GM21367 (cell line): ENCODE measurements at regions not wholly inside any gene's neighbourhood (a gene's known extent, or its start where the extent isn't known, plus 50 kb on each side); places are given as distances from the start of the nearest gene placed in this dataset.

Experiments
- ATAC-seq: cut with Tn5 transposase; IDR thresholded peaks from one replicate; pipeline ENCODE4 v1.9.1; 2021; ENCODE audit not compliant: unreplicated experiment

DNA sequence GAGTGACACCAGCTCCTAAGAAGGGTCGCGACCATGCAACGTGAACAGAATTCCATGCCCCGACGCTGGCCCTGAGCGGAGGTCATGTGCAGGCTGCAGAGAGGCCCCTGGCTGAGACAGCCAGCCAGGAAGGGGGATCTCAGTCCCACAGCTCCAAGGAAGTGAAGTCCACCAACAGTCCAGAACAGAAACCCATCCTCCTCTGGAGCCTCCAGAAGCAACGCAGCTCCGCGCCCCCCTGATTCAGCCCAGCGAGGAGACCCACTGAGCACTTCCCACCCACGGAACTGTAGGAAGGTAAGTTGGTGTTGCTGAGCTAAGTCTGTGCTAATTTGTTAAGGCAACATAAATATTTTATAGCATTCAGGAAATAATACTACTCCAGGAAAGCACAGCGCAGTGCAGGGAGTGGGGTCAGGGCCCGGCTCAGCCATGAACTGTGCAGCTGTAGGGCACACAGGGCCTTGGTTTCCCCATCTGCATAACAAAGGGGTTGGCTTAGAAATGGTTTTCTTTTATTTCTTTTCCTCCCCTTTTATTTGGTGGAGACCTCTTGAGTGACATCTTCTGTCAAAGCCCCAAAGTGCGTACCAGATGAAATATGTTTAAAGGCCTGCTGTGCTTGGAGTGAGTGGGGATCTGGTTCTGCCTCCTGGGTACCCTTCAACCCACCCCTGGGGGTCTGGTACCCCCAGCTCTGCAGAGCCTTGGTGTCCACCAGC lies 241.1 kb upstream of the PMEPA1 start:
- no peak for ATAC-seq

DNA sequence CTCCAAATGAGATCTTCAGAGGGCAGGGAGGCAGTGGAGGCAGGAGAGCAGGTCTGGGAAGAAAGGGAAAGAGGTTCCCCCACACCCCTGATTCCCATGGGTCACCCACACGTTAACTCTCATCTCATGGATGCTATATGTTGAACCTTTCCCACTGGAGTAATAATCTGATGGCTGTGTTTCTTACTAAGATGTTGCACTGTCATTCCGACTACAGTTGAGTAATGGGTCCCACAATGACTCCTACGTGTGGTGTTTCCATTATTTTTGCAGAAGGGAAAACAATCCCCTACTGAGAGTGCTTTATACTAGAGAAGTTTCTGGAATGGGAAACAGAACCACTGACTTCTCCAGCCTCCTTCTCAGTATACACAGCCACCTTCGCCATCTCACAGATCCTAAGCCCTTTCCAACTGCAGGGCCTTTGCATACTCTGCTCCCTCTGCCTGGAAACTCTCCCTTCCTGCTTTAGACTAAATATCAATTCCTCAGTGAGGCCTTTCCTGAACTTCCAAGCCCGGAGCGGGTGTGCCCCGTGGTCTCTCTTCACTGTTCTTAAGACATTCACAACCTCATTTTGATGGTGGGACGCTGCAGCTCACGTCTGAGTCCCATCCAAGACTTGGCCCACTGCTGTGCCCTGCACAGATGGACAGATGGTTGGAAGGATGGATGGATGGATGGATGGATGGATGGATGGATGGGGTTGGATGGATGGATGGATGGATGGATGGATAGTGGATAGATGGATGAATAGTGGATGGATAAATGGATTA lies 238.6 kb upstream of the PMEPA1 start:
- no peak for ATAC-seq

DNA sequence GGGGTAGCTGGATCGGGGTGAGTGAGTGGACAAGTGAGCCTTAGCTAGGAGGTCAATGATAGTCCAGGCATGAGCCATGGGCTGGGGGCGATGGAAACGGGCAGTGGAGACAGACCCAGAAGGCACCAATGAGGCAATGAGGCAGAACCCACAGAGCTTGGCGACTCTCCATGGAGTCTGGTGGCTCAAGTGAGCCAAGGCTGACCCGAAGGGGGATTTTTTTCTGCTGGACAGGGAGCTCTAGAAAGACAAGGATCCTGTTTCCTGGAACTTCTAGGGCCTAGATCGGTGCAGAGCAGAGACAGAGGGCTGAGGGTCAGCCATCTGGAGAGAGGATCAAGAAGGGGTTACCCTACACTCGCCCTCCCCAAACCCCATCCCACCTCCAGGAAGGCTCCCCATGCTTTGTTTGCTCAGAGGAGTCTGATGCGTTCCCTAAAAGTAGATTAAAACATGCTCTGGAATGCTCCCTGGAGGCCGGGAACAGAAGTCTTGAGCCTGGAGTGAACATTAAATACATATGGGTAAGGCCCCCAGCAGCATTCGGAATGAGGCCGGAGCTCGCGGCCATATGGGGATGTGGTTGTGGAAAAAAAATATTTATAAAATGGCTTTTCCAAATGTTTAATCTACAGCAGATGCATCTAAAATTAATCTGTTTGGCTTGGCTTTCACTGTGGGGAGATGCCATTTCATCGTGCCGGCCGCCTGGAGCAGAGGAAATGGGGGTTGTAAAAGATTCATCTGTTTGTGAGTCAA lies 237.8 kb upstream of the PMEPA1 start:
- ATAC-seq, result no peak

DNA sequence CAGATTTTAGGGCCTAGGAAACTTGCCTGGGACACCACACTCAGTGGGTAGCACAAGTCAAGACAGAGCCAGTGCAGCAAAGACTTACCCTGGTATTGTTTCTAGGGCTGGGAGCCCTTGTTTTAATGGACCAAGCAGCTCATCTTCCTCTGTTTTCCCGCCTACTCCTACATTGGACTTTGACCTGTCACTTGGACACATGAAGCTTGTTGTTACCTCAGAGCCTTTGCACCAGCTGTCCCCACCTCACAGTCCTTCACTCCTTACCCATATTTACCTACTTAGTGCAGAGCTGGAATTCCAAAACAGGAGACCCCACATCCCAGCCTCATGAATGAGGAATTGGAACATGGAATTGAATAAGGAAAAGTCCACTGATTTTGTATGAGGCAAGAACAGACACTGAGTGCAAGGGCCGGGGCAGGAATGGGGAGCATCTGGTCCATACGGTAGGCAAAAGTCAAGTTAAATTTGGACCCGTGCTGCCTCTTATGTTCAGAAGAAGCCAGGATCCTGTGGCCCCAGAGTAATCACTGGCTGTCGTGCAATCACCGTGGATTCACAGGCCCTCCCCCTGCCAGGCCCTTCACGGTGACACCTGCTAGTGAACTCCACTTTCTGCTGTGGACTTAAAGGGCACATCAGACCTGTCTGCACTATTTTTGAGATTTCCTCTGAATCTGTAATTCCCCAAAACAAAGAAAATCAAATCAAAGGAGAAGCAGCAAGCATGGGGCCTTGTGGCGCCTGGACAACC lies 236.9 kb upstream of the PMEPA1 start:
- ATAC-seq, result no peak

DNA sequence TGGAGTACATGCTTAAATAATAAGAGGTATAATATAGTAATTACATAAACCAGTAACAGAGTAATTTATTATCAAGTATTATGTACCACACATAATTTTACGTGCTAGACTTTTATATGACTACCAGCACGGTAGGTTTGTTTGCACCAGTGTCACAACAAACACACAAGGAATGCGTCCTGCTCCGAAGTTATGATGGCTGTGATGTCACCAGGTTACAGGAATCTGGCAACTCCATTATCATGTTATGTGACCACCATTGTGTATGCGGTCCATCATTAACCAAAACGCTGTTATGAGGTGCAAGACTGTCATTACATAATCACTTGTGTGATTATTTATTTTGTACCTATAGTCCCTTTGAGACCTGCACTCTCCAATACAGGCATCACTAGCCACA lies 235.2 kb upstream of the PMEPA1 start:
- no peak for ATAC-seq

DNA sequence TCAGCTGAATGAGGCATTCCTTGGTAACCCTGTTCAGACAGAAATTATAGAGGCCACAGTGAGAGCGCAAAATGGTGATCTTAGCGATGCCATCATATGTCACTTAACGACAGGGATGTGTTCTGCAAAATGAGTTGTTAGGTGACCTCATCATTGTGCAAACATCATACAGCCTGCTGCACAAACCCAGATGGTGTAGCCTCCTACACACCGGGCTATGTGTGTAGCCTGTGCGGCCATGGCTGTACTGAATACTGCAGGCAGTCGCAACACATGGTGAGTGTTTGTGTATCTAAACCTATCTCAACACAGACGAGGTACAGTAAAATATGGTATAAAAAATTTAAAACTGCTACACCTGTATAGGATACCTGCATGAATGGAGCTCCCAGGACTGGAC lies 234.1 kb upstream of the PMEPA1 start:
- no peak for ATAC-seq

DNA sequence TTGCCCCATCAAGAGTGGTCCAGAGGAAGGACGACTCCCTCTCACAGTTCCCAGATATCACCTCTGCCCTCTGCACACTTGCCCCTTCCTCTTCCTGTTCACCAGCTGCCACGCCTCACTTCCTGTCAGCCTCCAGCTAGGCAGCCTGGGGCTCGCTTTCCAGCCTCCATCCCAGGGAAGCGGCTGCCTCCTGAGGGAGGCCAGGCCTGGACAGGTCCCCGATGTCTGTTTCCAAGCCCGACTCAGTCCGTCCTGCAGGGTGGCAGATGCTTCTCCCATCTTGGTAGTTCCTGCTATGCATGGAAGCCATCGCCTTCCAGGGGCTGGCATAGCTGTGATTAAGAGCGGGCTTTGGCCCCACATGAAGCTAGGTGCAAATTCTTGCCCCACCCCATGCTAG lies 233.5 kb upstream of the PMEPA1 start:
- ATAC-seq, result no peak

DNA sequence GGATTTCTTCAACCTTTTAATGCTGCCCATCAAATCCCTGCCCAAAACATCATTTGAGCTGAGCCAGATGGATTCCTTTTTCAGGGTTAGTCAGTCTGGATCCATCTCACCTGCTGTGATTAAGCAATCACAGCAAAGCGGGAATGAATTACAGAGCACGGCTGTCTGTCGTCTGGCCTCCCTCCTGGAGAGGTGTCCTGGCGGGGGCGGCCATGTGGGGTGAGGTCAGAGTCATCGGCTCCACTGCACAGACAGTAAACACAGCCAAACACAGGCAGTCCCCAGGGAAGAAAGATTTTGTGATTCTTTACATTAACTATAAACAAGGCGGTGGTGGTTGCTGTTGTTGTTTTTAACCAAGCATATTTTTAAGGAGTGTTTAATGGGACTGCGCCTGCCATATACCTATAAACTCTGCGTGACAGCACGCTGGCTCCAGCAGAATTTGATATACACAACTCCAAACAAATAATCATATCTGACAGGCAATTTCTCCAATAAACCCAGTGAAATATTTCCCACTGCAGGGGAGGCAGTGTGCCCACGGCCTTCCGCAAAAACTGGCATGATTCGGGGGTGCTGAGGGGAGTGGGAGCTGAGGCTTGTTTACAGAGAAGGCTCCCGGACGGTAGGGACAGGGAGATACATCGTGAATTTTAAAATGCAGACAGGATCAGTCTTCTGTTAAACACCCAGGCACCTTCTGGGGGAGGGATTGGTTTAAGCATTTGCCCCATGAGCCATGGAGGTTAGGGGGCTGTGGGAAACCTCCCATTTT lies 232.0 kb upstream of the PMEPA1 start:
- no peak for ATAC-seq

DNA sequence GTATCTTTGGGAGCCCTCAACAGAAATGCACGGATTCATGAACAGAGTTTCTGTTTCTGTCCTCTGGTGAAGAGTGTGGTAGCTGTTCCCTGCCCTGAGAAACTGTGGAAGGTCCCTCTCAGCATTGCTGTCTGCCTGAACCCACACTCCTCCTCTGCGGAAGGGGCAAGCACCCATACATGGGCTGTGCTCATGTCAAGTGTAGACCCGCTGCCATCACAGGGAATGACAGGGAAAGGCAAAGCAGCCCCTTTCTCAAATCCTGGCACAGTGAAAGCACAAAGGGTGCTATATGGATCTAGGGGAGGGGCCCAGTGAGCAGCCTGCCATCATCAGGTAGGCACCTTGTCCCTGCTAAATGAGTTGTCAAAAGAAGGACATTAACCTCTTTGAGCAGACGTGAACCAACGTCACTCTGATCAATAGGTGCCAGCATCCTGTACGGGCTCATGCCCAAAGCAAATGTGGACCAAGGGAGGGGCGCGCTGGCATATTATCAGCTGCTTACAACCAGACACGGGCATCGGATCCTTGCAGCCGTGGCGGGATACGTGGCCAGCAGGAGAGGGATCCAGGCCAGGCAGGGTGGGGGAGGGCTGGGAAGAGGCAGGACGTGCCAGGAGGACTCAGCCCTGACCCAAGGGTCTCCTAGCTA lies 231.2 kb upstream of the PMEPA1 start:
- ATAC-seq, result no peak

DNA sequence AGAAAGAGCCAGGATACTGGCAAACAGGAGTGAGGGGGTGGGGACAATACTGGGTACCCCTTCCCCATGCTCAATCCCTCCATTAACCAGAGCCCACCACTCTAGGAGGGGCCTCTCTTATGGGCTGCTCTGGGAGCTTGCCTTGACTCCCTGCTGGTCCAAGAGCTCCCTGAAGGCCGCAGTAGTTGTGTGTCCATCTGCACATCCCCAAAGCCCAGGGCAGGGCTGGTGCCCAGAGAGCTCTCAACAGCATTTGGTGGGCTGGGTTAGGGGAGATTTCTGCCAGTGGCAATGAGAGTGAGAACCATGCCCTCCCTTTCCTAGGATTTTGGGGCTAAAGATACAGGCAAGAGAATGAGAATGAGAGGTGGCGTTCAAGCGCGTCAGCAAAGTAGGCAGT lies 230.6 kb upstream of the PMEPA1 start:
- ATAC-seq, result no peak

DNA sequence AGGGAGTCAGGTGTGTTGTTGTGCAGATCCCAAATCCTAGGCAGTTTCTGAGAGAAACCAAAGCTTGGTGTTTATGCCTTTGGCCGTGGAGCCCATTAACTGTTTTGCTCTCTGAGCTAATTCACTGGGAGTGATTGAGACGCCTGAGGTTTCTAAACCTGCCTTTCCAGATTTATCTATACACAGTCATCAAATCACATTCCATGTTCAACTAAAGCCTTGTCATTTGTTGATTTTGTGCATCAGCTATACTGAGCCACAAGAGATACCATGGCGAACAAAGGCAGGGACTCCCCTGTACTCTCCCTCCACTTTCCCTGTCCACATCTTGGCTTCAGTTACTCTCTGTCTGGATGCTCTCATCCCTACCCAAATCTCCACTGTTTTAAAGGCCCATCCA lies 229.7 kb upstream of the PMEPA1 start:
- no peak for ATAC-seq

DNA sequence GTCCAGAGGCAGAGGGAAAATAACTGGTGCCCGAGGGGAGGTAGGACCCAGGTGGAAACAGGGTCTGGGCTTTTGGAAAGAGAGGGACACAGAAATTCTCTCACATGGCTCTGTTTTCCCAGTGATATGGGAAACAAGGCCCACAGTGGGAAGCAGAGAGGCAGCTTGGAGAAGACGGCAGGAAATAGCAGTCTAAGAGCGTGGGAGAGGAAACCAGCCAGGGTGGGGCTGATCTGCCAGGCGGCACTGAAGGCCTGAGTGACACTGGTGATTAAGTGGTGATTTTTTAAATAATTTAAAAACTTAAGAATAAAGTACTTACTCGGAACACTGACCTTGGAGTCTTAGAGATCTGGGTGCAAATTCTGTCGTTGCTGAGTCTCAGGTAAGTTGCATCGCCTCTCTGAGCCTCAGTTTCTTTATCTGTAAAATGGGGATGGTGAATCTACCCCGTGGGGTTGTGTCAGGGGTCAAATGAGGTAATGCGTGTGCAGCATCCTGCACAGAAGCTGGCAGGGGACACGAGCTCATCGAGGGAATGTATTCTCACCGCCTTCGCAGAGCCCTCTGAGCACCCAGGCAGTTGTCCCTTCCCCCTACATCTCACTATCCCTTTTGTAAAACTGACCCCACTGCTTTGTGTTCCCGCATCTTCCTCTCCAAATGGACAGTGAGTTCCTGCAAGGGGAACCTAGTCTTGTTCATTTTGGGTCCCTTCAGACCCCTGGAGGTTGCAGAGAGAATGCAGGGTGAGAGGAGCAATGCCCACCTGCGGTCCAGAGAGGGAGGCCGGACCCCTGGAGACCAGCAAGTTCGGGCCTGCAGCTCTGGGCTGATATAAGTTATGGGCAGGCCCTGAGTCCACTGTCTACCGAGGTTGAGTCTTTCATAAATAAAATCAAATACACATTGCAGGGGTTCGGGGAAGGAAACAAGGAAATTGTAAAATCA lies 228.6 kb upstream of the PMEPA1 start:
- no peak for ATAC-seq

DNA sequence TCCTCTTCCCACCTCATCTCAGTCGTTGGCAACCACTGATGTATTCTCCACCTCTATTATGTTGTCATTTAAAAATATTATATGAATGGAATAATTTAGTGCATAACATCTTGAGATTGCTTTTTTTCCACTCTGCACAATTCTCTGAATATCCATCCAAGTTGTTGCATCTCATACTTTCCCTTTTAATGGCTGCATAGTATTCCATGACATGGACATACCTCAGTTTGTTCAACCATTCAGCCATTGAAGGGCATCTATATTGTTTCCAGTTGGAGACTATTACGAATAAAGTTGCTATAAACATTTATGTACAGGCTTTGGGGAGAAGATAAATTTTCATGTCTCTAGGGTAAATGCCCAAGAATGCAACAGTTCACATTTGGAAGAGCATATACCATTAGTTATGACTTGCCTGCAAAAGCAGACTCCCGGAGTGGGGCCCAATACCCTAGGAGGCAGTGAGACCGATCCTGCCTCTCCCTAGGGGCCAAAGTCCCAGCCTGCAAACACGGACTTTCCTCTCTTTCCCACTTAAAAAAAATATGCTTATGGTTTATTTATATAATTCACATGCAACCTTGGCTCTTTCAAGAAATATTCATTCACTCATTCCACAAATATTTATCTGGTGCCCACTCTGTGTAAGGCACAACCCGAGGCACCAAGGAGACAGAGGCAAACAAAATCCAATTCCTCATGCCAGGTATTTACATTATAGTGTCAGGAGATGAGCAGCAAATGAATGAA lies 227.0 kb upstream of the PMEPA1 start:
- no peak for ATAC-seq

DNA sequence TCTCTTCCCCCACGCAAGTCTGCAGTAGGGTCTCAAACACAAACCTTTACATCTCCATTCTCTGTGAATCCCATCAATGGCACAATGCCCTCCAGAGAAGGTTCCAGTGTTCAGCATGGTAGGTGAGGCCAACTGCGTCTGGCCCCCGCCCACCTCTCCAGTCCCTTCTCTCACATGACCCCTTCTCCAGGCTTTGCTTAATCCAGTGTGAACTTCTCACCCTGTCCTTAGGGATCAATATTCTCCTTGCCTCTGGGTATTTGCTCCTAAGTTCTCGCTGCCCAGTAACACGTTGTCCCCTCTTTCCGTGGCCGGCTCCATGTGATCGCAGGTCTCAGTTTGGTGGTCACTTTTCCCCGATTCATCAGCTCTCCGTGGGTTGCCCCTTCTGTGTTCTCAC lies 225.1 kb upstream of the PMEPA1 start:
- no peak for ATAC-seq

DNA sequence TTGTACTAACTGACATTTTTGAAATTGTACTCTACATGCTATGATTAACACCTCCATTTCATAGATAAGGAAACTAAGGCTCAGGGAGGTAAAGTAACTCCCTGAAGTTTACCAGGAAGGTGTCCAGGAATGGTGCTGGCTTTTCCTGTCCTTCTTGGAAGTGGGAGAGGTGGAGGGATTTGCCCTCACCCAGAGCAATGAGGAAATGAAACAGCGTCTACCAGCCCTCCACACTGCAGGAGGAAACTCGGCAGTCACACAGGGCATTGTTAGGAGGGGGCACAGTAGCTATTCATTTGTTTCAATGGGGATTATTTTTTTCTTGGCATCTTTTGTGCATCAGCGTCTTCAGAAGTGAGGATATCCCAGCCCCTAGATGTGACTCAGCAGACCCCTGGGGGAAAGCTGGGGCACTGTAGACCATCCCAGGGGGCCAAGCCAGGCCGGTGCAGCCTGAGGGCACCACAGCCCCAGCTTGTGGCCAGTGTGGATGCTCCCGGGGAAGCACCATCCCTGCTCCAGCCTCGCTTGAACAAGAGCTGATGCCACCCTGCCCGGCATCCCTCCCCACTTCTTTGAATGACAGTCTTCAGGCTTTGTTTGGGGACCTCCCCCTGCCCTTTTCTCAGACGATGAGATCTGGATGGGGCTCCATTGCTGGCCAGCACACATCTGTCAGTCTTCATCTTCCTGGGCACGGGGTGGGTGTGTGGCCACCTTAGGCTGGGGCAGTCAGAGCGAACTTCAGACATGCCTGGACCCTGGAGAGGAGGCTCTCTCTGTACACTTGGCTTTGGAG lies 224.4 kb upstream of the PMEPA1 start:
- no peak for ATAC-seq

DNA sequence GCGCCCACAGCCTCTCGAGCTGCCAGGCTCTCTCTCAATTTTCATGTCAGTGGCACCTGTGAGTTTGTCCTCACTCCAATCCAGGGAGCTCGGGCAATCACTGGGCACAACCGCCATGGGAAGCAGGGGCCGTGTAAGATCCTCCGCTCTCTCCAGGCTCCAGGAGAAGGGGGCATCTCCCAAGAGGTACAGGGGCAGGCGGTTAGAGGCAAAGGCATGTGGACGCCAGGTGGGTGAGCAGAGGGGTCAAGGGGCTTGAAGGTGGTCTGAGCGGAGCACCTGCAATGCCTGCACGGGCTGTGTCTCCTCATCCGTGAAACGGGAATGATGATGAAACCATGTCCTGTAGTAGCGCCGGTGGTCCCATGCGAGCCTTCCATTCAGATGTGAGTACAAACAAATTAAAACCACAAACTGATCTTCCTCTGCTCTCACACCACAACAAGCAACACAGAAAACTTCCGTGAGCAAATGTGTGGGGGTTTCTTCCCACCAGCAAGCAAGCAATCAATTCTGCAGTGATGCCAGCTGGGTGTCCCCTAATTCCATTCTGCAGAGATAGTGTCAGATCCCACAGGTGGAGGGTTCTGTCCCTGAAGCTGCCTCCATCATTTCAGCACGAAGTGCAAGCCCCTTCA lies 222.5 kb upstream of the PMEPA1 start:
- ATAC-seq, result no peak

DNA sequence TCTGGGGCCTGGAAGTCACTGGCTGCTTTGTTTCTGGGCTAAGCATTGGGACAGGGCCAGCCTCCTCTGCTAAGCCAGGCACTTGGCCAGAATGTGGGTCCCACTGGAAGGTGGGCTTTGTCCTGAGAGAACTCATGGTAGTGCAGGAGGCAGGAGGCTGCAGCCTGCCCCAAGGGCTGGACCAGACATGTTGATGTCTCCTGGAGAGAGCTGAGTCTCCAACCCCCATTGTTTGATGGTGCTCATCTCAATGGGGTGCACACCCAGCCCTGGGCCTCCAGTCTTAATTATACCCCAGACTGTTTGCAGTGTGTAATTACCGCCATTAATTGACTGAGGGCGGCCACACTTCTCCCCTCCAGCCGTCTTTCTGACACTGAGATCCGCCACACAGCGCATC lies 220.5 kb upstream of the PMEPA1 start:
- ATAC-seq, result no peak
